ENCODE measurements at regions not wholly inside any gene's neighbourhood (a gene's known extent, or its start where the extent isn't known, plus 50 kb on each side); places are given as distances from the start of the nearest gene placed in this dataset.
"Not testable (repeated sequence)": the region's sequence is repeated elsewhere in the genome, so short reads cannot be mapped to it uniquely, and the experiment has no call there.

GRCh38 chrX:65241059-65241721, 264.9 kb upstream of the ZC4H2 start:
- no peaks in the 10 kb centered on the region for H3K36me3 ChIP-seq
- no peak overlapping the region for H3K27ac ChIP-seq
- H3K9me3 ChIP-seq, result peaks cover 0 to 7% (median 0%) of the 10 kb centered on the region in 3 donors
- WGBS, 2 donors, result 73% methylated on average over 2 of the region's 4 CpGs; no CpG with 5 or more reads in 1 of the 2 donors
- DNase-seq, result no peak
- no peaks in the 10 kb centered on the region for H3K4me1 ChIP-seq
- no peaks in the 10 kb centered on the region for H3K27me3 ChIP-seq
- intact Hi-C loops (cut with DNase I), result no loop called here
- no peak for TF ChIP-seq CTCF (IDR thresholded peaks at IDR 0.05)
- TF ChIP-seq POLR2A (IDR thresholded peaks at IDR 0.05), result no peak
- H3K4me3 ChIP-seq, result no peak overlapping the region

GRCh38 chrX:65203545-65203944, 227.3 kb upstream of the ZC4H2 start:
- no peak overlapping the region for H3K27ac ChIP-seq
- intact Hi-C loops (cut with DNase I), result no loop called here
- H3K36me3 ChIP-seq, result no peaks in the 10 kb centered on the region
- no peaks in the 10 kb centered on the region for H3K9me3 ChIP-seq
- TF ChIP-seq CTCF (IDR thresholded peaks at IDR 0.05) (no peak), POLR2A (IDR thresholded peaks at IDR 0.05) (no peak)
- WGBS, 2 donors, result 100% methylated on average over 1 of the region's 3 CpGs; no CpG with 5 or more reads in 1 of the 2 donors
- no peaks in the 10 kb centered on the region for H3K4me1 ChIP-seq
- no peak for DNase-seq
- H3K4me3 ChIP-seq, result no peak overlapping the region
- no peaks in the 10 kb centered on the region for H3K27me3 ChIP-seq

- Histone ChIP-seq H3K27ac (no peak overlapping the region), H3K4me3 (no peak overlapping the region), H3K4me1 (no peaks in the 10 kb centered on the region), H3K36me3 (no peaks in the 10 kb centered on the region), H3K27me3 (no peaks in the 10 kb centered on the region), H3K9me3 (no peaks in the 10 kb centered on the region)
- WGBS, 2 donors, result 16 to 26% methylated on average over 7 to 14 of the region's 14 CpGs
- no peak for TF ChIP-seq POLR2A (IDR thresholded peaks at IDR 0.05)
- peak in 2 of 6 experiments; percentile 13 to 25 for TF ChIP-seq CTCF (IDR thresholded peaks at IDR 0.05)
- intact Hi-C loops (cut with DNase I), result no loop called here
- no peak for DNase-seq
These were observed 220.6 kb upstream of the ZC4H2 start for GRCh38 chrX:65196758-65197360.

GRCh38 chrX:65195621-65196020, 219.4 kb upstream of the ZC4H2 start:
- no peak overlapping the region for H3K4me3 ChIP-seq
- TF ChIP-seq POLR2A (IDR thresholded peaks at IDR 0.05) (no peak), CTCF (IDR thresholded peaks at IDR 0.05) (no peak)

GRCh38 chrX:65194547-65194946, 218.3 kb upstream of the ZC4H2 start:
- no peaks in the 10 kb centered on the region for H3K27me3 ChIP-seq
- TF ChIP-seq POLR2A (IDR thresholded peaks at IDR 0.05) (no peak), CTCF (IDR thresholded peaks at IDR 0.05) (no peak)
- 61 to 63% methylated on average over 5 of the region's 5 CpGs for WGBS, 2 donors
- DNase-seq, result no peak
- H3K9me3 ChIP-seq, result no peaks in the 10 kb centered on the region
- no peak overlapping the region for H3K27ac ChIP-seq
- H3K4me1 ChIP-seq, result no peaks in the 10 kb centered on the region
- no peak overlapping the region for H3K4me3 ChIP-seq
- intact Hi-C loops (cut with DNase I), result no loop called here
- H3K36me3 ChIP-seq, result no peaks in the 10 kb centered on the region

More at GRCh38 chrX:65195621-65196020, 219.4 kb upstream of the ZC4H2 start:
- H3K36me3 ChIP-seq, result no peaks in the 10 kb centered on the region
- no peak for DNase-seq
- H3K9me3 ChIP-seq, result no peaks in the 10 kb centered on the region
- no peaks in the 10 kb centered on the region for H3K27me3 ChIP-seq
- no peaks in the 10 kb centered on the region for H3K4me1 ChIP-seq
- 17% methylated on average over 1 of the region's 1 CpG; no CpG with 5 or more reads in 1 of the 2 donors for WGBS, 2 donors
- no peak overlapping the region for H3K27ac ChIP-seq
- intact Hi-C loops (cut with DNase I), result no loop called here

- DNase-seq; H3K27me3 ChIP-seq; H3K36me3 ChIP-seq; H3K9me3 ChIP-seq; H3K27ac ChIP-seq; H3K4me1 ChIP-seq; intact Hi-C loops (cut with DNase I); H3K4me3 ChIP-seq: not testable (repeated sequence)
- WGBS, 2 donors, result 44% methylated on average over 3 of the region's 10 CpGs; no CpG with 5 or more reads in 1 of the 2 donors
These were observed 187.1 kb upstream of the ZC4H2 start for GRCh38 chrX:65163325-65163724.

Measured in esophagus squamous epithelium (tissue), 5 donors.